Astrocyte of the hippocampus (primary cell): ENCODE measurements at regions not wholly inside any gene's neighbourhood (a gene's known extent, or its start where the extent isn't known, plus 50 kb on each side); places are given as distances from the start of the nearest gene placed in this dataset.

Experiments
- DNase-seq: peaks from one replicate; pipeline ENCODE4 v3.0.0; 2011; ENCODE audit warnings: low read depth, low spot score

GRCh38 chr15:31815411-31816155 lies 214.7 kb upstream of the CHRNA7 start:
- DNase-seq: no peak

- DNase-seq: no peak
These were observed 207.9 kb upstream of the CHRNA7 start for GRCh38 chr15:31822463-31822862.

GRCh38 chr15:31824024-31824423 lies 206.3 kb upstream of the CHRNA7 start:
- no peak for DNase-seq

GRCh38 chr15:31828594-31828993 lies 201.7 kb upstream of the CHRNA7 start:
- DNase-seq: no peak

GRCh38 chr15:31830591-31830990 lies 199.7 kb upstream of the CHRNA7 start:
- DNase-seq: no peak

- DNase-seq: no peak
These were observed 198.7 kb upstream of the CHRNA7 start for GRCh38 chr15:31831596-31831995.

- no peak for DNase-seq
These were observed 195.7 kb upstream of the CHRNA7 start for GRCh38 chr15:31834654-31835053.

GRCh38 chr15:31839388-31839787 lies 190.9 kb upstream of the CHRNA7 start:
- DNase-seq: no peak

GRCh38 chr15:31840849-31841476 lies 189.4 kb upstream of the CHRNA7 start:
- no peak for DNase-seq

- DNase-seq: no peak
These were observed 187.7 kb upstream of the CHRNA7 start for GRCh38 chr15:31842532-31843195.

GRCh38 chr15:31843426-31844055 lies 186.8 kb upstream of the CHRNA7 start:
- DNase-seq: no peak

GRCh38 chr15:31845791-31846190 lies 184.5 kb upstream of the CHRNA7 start:
- DNase-seq: no peak

GRCh38 chr15:31847961-31848360 lies 182.4 kb upstream of the CHRNA7 start:
- DNase-seq: no peak

GRCh38 chr15:31848621-31849020 lies 181.7 kb upstream of the CHRNA7 start:
- no peak for DNase-seq

- DNase-seq: no peak
These were observed 177.1 kb upstream of the CHRNA7 start for GRCh38 chr15:31852933-31853799.

- DNase-seq: no peak
These were observed 173.7 kb upstream of the CHRNA7 start for GRCh38 chr15:31856581-31856980.

GRCh38 chr15:31857194-31857593 lies 173.1 kb upstream of the CHRNA7 start:
- no peak for DNase-seq

- DNase-seq: no peak
These were observed 172.3 kb upstream of the CHRNA7 start for GRCh38 chr15:31858026-31858425.

- no peak for DNase-seq
These were observed 164.1 kb upstream of the CHRNA7 start for GRCh38 chr15:31866248-31866647.

GRCh38 chr15:31867536-31868442 lies 162.5 kb upstream of the CHRNA7 start:
- peak; percentile 66 for DNase-seq
